Stimulated activated CD4-positive, alpha-beta T cell treated with anti-CD3 and anti-CD28 coated beads, Interleukin-15, amount 100 ng/mL, for 48 hours (primary cell): ENCODE measurements at regions not wholly inside any gene's neighbourhood (a gene's known extent, or its start where the extent isn't known, plus 50 kb on each side); places are given as distances from the start of the nearest gene placed in this dataset.

Source experiments
- DNase-seq, 2 donors: peaks; one replicate each; pipeline ENCODE4 v3.0.0-alpha.2; 2020; ENCODE audit warnings: low read depth in 2 of 2

DNA sequence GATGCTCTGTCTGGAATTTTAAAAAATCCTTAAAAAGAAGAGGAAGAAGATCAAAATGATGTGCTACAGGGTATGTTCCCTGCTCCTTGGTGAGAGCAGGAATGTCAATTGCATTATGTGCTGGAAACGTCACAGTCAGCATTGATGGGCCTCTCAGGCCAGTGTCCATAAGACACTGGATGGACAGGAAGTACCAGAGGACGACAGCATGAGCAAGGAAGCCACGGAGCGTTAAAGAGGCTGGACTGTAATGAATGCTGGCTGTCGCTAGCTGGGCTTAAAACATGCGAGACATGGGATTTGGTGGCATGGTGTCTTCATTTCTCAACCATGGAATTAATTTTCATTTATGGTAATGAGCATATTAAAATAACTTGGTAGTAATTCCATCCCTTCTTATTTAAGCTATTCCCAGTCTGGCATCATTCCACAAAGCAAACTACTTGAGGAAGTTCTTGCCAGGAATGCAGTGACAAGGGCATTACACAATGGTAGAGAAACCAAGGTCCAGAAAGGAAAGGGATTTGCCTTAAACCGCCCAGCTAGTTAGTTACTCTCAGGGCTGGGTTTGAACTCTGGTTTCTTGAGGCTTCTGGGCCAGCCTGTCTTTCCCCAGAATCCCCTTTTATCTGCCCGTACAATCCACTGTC is 166.6 kb upstream of the SOX4 start:
- no peak for DNase-seq

- DNase-seq: no peak
Measured at GRCh38 chr6:21429291-21429690, 164.3 kb upstream of the SOX4 start.

- DNase-seq: no peak
Measured at GRCh38 chr6:21431526-21431925, 162.0 kb upstream of the SOX4 start.

DNA sequence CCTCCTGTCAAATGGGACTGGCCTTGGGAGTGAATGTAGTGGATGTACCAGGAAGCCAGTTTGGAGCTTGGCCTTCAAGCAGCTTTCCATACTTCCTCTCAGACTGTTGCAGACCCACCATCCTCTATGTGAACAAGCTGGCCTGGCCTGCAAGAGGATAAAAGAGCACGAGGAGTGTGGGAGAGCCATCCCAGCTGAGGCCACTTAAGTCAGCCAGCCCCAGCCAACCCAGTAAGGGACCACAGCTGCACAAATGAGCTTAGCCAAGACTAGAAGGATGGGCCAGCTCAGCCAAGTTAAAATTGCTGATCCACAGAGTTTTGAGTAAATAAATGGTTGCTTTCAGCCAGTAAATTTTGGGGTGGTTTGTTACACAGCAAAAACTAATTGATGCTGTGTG is 156.9 kb upstream of the SOX4 start:
- DNase-seq: no peak

DNA sequence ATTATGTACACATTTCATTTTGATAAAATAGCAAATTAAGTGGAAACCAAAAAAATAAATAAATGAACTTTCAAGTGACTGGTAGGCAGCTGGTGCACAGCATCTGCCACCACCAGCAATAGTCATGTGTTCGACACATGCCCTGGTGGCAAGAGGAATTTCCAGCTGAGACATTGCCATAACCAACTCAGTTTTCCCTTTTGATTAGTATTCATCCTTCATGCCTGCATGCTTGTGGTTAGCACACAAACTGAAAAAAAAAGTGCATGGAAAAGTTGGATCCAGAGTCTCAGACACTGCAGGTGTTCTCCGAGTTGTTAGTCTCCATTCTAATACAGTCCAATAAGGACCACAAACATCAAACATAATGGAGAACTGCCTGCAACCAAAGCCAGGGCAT is 156.0 kb upstream of the SOX4 start:
- no peak for DNase-seq

DNA sequence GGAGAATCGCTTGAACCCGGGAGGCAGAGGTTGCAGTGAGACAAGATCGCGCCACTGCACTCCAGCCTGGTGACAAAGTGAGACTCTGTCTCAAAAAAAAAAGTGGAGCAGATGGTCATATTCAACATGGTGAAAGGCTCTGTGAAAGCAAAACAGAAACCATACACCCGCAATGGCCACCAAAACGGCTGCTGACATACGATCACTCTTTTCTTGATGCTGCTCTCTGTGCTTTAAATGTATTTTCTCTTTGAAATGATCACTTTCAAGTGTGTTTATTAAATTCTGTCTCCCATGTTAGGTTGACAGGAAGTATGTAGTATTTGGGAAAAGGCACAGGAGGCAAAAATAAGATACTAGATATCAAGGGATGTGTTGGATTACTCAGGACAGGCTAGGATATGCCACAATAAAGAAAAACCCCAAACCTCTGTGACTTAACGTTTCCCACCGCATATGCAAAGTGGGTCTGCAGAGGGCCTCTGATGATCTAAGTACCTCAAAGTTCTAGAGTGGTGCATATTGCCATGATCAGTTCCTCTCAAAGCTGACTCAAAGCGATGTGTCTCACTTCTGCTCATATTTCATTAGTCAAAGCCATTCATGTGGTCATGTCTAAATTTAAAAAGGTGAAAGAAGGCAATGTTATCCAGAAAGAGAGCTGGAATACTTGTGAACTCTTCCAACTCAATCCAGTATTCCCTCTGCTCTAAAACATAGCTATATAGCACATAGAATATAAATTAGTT is 155.1 kb upstream of the SOX4 start:
- DNase-seq: peak; percentile 34 to 49

- DNase-seq: no peak
Measured at GRCh38 chr6:21438986-21439352, 154.6 kb upstream of the SOX4 start.

DNA sequence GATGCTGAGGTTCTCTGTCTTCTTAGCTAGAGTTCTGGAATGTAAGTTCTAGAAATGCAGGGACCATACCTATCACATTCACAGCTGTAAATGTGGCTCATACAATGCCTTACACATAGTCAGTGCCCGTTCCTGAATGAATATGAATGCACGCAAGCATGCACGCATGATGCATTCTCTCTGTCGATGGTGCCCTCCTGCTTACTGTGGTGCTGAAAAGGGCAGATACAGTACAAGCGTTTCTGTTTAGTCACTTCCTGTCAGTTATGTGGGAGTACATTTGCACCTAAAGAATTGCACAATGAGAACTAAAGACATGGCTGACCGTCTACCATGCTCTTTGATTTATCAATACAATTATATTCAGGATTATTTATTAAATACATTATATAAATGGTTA is 152.2 kb upstream of the SOX4 start:
- DNase-seq: no peak

DNA sequence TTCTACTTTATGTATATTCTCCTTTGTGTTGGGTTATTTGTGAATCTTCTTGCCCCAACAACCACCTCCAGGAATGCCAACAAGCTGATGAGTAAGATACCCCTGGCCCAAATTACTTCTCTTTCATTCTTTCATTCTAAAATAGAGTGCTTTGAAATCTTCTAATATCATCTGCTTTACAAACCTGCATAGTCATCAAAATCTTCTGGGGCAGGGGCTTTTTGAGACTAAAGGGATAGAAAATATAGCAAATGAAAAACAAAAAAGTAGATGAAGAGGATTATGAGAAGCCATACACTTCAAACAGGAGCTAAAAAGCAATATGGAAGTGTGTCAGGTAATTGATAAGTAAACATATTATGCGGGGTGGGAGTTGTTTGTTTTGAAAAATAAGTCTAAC is 150.7 kb upstream of the SOX4 start:
- no peak for DNase-seq

GRCh38 chr6:21444711-21445260 is 148.8 kb upstream of the SOX4 start:
- DNase-seq: no peak

DNA sequence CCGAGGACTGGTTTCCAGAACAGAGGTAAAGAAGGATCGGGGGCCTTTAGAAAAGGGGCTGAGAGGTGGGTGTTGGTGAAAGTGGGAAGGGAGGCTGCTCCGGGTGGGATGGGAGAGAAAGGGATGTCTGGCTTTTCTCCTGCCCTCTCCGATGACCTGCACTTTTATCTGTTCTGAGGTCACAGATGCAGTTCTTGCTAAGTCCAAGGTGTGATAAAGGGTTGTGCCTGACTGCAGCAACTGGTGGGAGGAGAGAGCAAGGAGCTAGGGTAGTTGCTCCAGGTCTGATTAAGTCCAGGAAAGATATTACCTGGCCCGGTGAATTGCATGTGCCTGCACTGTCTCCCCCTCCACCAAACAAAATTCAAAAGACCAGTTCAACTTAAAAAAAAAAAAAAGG is 145.6 kb upstream of the SOX4 start:
- DNase-seq: no peak

DNA sequence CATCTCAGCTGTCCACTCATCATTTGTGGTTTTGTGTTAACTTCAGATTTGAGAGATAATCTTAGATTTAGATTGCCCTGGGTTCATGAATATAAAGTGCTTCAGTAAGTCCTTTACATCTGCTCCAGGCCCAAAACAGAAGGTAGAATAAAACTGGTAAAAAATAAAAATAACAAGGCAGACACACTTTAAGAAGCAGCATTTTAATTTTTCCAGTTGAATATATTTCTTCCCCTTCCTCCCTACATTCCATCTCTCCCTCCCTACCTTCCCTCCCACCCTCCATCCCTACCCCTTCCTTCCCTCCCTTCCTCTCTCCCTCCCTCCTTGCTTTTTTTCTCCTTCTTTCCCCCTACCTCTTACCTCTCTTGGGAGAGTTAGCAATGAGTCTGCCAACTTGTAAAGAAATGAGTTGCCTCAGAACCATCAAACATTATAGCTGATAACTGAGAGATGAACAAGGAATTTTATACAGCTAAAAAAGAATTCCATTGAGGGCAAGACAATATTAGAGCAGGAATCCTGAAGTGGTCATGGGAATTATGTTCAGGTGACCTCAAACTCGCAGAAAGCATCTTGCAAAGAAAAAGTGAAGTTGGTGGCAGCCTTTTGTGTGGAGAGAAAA is 145.0 kb upstream of the SOX4 start:
- no peak for DNase-seq

GRCh38 chr6:21450149-21450548 is 143.4 kb upstream of the SOX4 start:
- DNase-seq: no peak

GRCh38 chr6:21450628-21451027 is 142.9 kb upstream of the SOX4 start:
- DNase-seq: no peak

- no peak for DNase-seq
Measured at GRCh38 chr6:21451546-21452013, 142.0 kb upstream of the SOX4 start.

- no peak for DNase-seq
Measured at GRCh38 chr6:21454262-21454661, 139.3 kb upstream of the SOX4 start.

- DNase-seq: no peak
Measured at GRCh38 chr6:21455071-21455470, 138.5 kb upstream of the SOX4 start.

DNA sequence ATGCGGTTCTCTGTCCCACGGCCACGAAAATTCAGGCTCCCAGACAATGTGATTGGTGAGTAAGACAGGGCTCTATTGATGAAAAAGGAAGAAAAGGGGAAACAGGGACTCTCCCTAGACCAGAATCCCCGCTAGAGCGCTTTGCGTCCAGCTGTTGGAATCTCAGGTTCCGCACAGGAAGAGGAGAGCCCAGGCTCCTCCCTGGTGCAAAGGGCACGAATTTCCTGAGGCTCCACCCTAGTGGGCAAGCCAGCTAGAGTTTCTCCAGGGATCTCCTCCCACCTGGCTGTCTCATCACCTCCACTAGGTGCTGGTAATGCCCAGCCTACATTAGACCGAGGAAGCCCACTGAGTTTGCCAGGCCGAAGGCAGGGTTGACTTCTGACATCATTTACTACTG is 135.9 kb upstream of the SOX4 start:
- DNase-seq: no peak

DNA sequence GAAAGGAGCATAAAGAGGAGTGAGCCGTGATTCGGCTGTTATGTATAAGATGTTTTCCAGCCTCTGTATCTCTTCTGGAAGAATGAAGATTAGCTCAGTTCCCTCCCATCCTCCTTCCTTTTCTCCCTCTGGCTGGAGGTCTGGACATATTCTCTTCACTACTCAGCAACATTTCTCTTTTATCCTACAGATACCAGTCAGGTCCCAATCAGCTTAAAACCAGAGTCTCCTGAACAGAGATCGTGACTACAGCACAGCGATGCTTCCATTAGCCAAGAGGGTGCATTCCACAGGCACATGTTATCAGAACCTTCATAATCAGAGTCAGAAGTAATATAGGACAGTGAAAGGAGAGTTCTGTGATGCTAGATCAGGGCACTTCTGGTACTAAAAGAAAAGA is 133.9 kb upstream of the SOX4 start:
- DNase-seq: no peak

GRCh38 chr6:21461844-21462518 is 131.6 kb upstream of the SOX4 start:
- DNase-seq: no peak

DNA sequence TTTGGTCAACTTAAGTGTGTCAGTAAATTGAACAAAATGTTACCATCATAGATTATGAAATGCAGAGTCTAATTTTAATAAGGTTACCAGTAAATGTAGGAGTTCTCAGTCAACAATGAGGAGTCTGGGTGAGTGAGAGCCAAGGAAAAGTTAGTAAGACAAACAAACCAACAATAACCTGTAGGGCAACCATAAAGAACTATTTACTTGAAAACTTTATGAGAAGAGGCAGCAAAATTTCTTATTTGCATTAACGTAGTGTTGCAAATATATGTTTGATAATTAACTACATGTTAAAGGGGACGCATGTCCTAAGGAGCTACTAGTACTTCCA is 131.1 kb upstream of the SOX4 start:
- no peak for DNase-seq

DNA sequence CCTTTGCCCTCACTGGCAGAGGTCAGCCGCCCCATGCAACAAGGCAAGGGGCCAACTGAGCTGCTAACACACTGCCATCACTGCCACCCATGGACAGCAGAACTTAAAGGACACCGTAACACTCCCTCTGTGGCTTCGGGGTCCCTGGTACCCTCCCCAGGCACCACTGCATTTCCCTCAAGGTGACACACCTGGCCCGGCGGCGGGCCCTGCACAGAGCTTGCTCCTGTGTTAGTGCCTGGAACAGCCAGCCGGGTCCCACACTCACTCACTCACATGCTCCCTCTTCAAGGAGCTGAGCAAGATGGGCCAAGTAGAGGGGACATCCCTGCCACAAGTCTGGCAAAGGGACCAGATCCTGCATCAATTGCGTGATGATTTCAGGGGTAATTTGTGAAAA is 126.5 kb upstream of the SOX4 start:
- no peak for DNase-seq

- no peak for DNase-seq
Measured at GRCh38 chr6:21468461-21468860, 125.1 kb upstream of the SOX4 start.
